ENCODE measurements at regions not wholly inside any gene's neighbourhood (a gene's known extent, or its start where the extent isn't known, plus 50 kb on each side); places are given as distances from the start of the nearest gene placed in this dataset.
"Not testable (repeated sequence)": the region's sequence is repeated elsewhere in the genome, so short reads cannot be mapped to it uniquely, and the experiment has no call there.

- peaks cover 16% of the 10 kb centered on the region for H3K27me3 Mint-ChIP-seq
- H3K9me3 Mint-ChIP-seq = peaks cover 0 to 5% of the 10 kb centered on the region in 2 donors
- no peaks in the 10 kb centered on the region for H3K4me1 Mint-ChIP-seq
- DNase-seq (no peak), ATAC-seq (no peak)
- no peak overlapping the region for H3K27ac Mint-ChIP-seq
- no peak overlapping the region for H3K4me3 Mint-ChIP-seq
Measured at GRCh38 chr12:19994968-19995367, 373.4 kb upstream of the PDE3A start.

GRCh38 chr12:19997656-19998400, 370.5 kb upstream of the PDE3A start:
- Mint-ChIP-seq H3K4me1 (no peaks in the 10 kb centered on the region), H3K9me3 (peaks cover 0 to 5% of the 10 kb centered on the region in 2 donors), H3K4me3 (no peak overlapping the region), H3K27me3 (peaks cover 10% of the 10 kb centered on the region), H3K27ac (no peak overlapping the region)
- DNase-seq (no peak), ATAC-seq (no peak)

GRCh38 chr12:19998411-19998810, 369.9 kb upstream of the PDE3A start:
- no peaks in the 10 kb centered on the region for H3K4me1 Mint-ChIP-seq
- H3K27ac Mint-ChIP-seq = no peak overlapping the region
- no peak overlapping the region for H3K4me3 Mint-ChIP-seq
- DNase-seq (no peak), ATAC-seq (no peak)
- H3K27me3 Mint-ChIP-seq = peaks cover 10% of the 10 kb centered on the region
- H3K9me3 Mint-ChIP-seq = peaks cover 0 to 4% of the 10 kb centered on the region in 2 donors

GRCh38 chr12:19998961-19999804, 369.2 kb upstream of the PDE3A start:
- Mint-ChIP-seq H3K27me3 (peaks cover 10% of the 10 kb centered on the region), H3K27ac (no peak overlapping the region), H3K4me3 (no peak overlapping the region), H3K9me3 (no peaks in the 10 kb centered on the region), H3K4me1 (no peaks in the 10 kb centered on the region)
- DNase-seq = no peak
- ATAC-seq = no peak

- no peak for DNase-seq
- H3K27ac Mint-ChIP-seq = no peak overlapping the region
- H3K27me3 Mint-ChIP-seq = peaks cover 10% of the 10 kb centered on the region
- no peak overlapping the region for H3K4me3 Mint-ChIP-seq
- ATAC-seq = no peak
- no peaks in the 10 kb centered on the region for H3K9me3 Mint-ChIP-seq
- no peaks in the 10 kb centered on the region for H3K4me1 Mint-ChIP-seq
Measured at GRCh38 chr12:19999805-20000138, 368.6 kb upstream of the PDE3A start.

- Mint-ChIP-seq H3K4me3 (no peak overlapping the region), H3K9me3 (no peaks in the 10 kb centered on the region), H3K4me1 (no peaks in the 10 kb centered on the region), H3K27me3 (peaks cover 10% of the 10 kb centered on the region), H3K27ac (no peak overlapping the region)
- no peak for DNase-seq
- no peak for ATAC-seq
Measured at GRCh38 chr12:20000229-20000849, 368.0 kb upstream of the PDE3A start.

GRCh38 chr12:20003252-20003651, 365.1 kb upstream of the PDE3A start:
- DNase-seq = no peak
- no peaks in the 10 kb centered on the region for H3K4me1 Mint-ChIP-seq
- H3K4me3 Mint-ChIP-seq = no peak overlapping the region
- no peaks in the 10 kb centered on the region for H3K9me3 Mint-ChIP-seq
- no peak for ATAC-seq
- H3K27ac Mint-ChIP-seq = no peak overlapping the region
- H3K27me3 Mint-ChIP-seq = peaks cover 10% of the 10 kb centered on the region

GRCh38 chr12:20004952-20005351, 363.4 kb upstream of the PDE3A start:
- H3K9me3 Mint-ChIP-seq = peaks cover 0 to 6% of the 10 kb centered on the region in 2 donors
- ATAC-seq (no peak), DNase-seq (no peak)
- H3K27ac Mint-ChIP-seq = no peak overlapping the region
- H3K4me3 Mint-ChIP-seq = no peak overlapping the region
- no peaks in the 10 kb centered on the region for H3K27me3 Mint-ChIP-seq
- H3K4me1 Mint-ChIP-seq = no peaks in the 10 kb centered on the region

GRCh38 chr12:20006871-20007730, 361.2 kb upstream of the PDE3A start:
- Mint-ChIP-seq H3K27me3 (no peaks in the 10 kb centered on the region), H3K4me1 (no peaks in the 10 kb centered on the region), H3K27ac (no peak overlapping the region), H3K9me3 (peaks cover 4 to 14% of the 10 kb centered on the region in 2 donors), H3K4me3 (no peak overlapping the region)
- ATAC-seq (no peak), DNase-seq (no peak)

- H3K27me3 Mint-ChIP-seq, DNase-seq, H3K27ac Mint-ChIP-seq, H3K4me1 Mint-ChIP-seq, H3K4me3 Mint-ChIP-seq, ATAC-seq: not testable (repeated sequence)
- H3K9me3 Mint-ChIP-seq = peaks cover 4 to 14% of the 10 kb centered on the region in 2 donors
Measured at GRCh38 chr12:20009965-20010364, 358.4 kb upstream of the PDE3A start.

- ATAC-seq (no peak), DNase-seq (no peak)
- H3K27ac Mint-ChIP-seq = no peak overlapping the region
- no peaks in the 10 kb centered on the region for H3K27me3 Mint-ChIP-seq
- H3K9me3 Mint-ChIP-seq = peaks cover 4 to 14% of the 10 kb centered on the region in 2 donors
- H3K4me1 Mint-ChIP-seq = no peaks in the 10 kb centered on the region
- no peak overlapping the region for H3K4me3 Mint-ChIP-seq
Measured at GRCh38 chr12:20011200-20011599, 357.1 kb upstream of the PDE3A start.

- ATAC-seq (no peak), DNase-seq (no peak)
- H3K27me3 Mint-ChIP-seq = no peaks in the 10 kb centered on the region
- no peak overlapping the region for H3K27ac Mint-ChIP-seq
- H3K4me3 Mint-ChIP-seq = no peak overlapping the region
- no peaks in the 10 kb centered on the region for H3K9me3 Mint-ChIP-seq
- H3K4me1 Mint-ChIP-seq = no peaks in the 10 kb centered on the region
Measured at GRCh38 chr12:20017802-20018201, 350.5 kb upstream of the PDE3A start.

- Mint-ChIP-seq H3K4me1 (no peaks in the 10 kb centered on the region), H3K4me3 (no peak overlapping the region), H3K9me3 (no peaks in the 10 kb centered on the region), H3K27ac (no peak overlapping the region), H3K27me3 (no peaks in the 10 kb centered on the region)
- no peak for DNase-seq
- no peak for ATAC-seq
Measured at GRCh38 chr12:20018406-20018805, 349.9 kb upstream of the PDE3A start.

- no peak for DNase-seq
- no peak overlapping the region for H3K27ac Mint-ChIP-seq
- no peaks in the 10 kb centered on the region for H3K9me3 Mint-ChIP-seq
- H3K27me3 Mint-ChIP-seq = no peaks in the 10 kb centered on the region
- no peak overlapping the region for H3K4me3 Mint-ChIP-seq
- H3K4me1 Mint-ChIP-seq = no peaks in the 10 kb centered on the region
- no peak for ATAC-seq
Measured at GRCh38 chr12:20024194-20024593, 344.1 kb upstream of the PDE3A start.

- H3K27ac Mint-ChIP-seq = no peak overlapping the region
- ATAC-seq (no peak), DNase-seq (no peak)
- no peaks in the 10 kb centered on the region for H3K27me3 Mint-ChIP-seq
- no peaks in the 10 kb centered on the region for H3K4me1 Mint-ChIP-seq
- H3K9me3 Mint-ChIP-seq = no peaks in the 10 kb centered on the region
- H3K4me3 Mint-ChIP-seq = no peak overlapping the region
Measured at GRCh38 chr12:20028033-20028432, 340.3 kb upstream of the PDE3A start.
